ENCODE measurements at regions not wholly inside any gene's neighbourhood (a gene's known extent, or its start where the extent isn't known, plus 50 kb on each side); places are given as distances from the start of the nearest gene placed in this dataset.

GRCh38 chr16:76768948-76769347, 422.0 kb upstream of the MON1B start:
- Histone ChIP-seq H3K4me3 (no peak overlapping the region), H3K9me3 (peaks cover 5% of the 10 kb centered on the region), H3K4me1 (ENCODE audit: low read depth) (no peaks in the 10 kb centered on the region), H3K36me3 (ENCODE audit: low read depth) (no peaks in the 10 kb centered on the region)
- DNase-seq (no peak), ATAC-seq (no peak)
- no peak for TF ChIP-seq CTCF (IDR thresholded peaks at IDR 0.05)
- intact Hi-C loops (cut with DNase I, micrococcal nuclease): no loop called here

- Histone ChIP-seq H3K36me3 (ENCODE audit: low read depth) (no peaks in the 10 kb centered on the region), H3K4me3 (no peak overlapping the region), H3K4me1 (ENCODE audit: low read depth) (no peaks in the 10 kb centered on the region), H3K9me3 (peaks cover 3% of the 10 kb centered on the region)
- intact Hi-C loops (cut with DNase I, micrococcal nuclease): no loop called here
- DNase-seq (no peak), ATAC-seq (no peak)
- no peak for TF ChIP-seq CTCF (IDR thresholded peaks at IDR 0.05)
Measured at GRCh38 chr16:76771216-76771615, 419.8 kb upstream of the MON1B start.

GRCh38 chr16:76777721-76778465, 413.1 kb upstream of the MON1B start:
- no peak for DNase-seq
- ATAC-seq: no peak
- no peaks in the 10 kb centered on the region for H3K4me1 ChIP-seq (ENCODE audit: low read depth)
- H3K36me3 ChIP-seq (ENCODE audit: low read depth): no peaks in the 10 kb centered on the region
- intact Hi-C loops (cut with DNase I, micrococcal nuclease): no loop called here
- no peak for TF ChIP-seq CTCF (IDR thresholded peaks at IDR 0.05)
- no peaks in the 10 kb centered on the region for H3K9me3 ChIP-seq
- H3K4me3 ChIP-seq: no peak overlapping the region

- Histone ChIP-seq H3K4me3 (no peak overlapping the region), H3K36me3 (ENCODE audit: low read depth) (no peaks in the 10 kb centered on the region), H3K4me1 (ENCODE audit: low read depth) (no peaks in the 10 kb centered on the region), H3K9me3 (no peaks in the 10 kb centered on the region)
- no peak for TF ChIP-seq CTCF (IDR thresholded peaks at IDR 0.05)
- intact Hi-C loops (cut with DNase I, micrococcal nuclease): no loop called here
- DNase-seq (no peak), ATAC-seq (no peak)
Measured at GRCh38 chr16:76780556-76780955, 410.4 kb upstream of the MON1B start.

GRCh38 chr16:76784530-76784929, 406.5 kb upstream of the MON1B start:
- no peak for TF ChIP-seq CTCF (IDR thresholded peaks at IDR 0.05)
- intact Hi-C loops (cut with DNase I, micrococcal nuclease): no loop called here
- ATAC-seq (no peak), DNase-seq (no peak)
- Histone ChIP-seq H3K4me1 (ENCODE audit: low read depth) (no peaks in the 10 kb centered on the region), H3K9me3 (peaks cover 5% of the 10 kb centered on the region), H3K4me3 (no peak overlapping the region), H3K36me3 (ENCODE audit: low read depth) (no peaks in the 10 kb centered on the region)

- intact Hi-C loops (cut with DNase I, micrococcal nuclease): no loop called here
- no peaks in the 10 kb centered on the region for H3K4me1 ChIP-seq (ENCODE audit: low read depth)
- no peaks in the 10 kb centered on the region for H3K36me3 ChIP-seq (ENCODE audit: low read depth)
- H3K4me3 ChIP-seq: no peak overlapping the region
- ATAC-seq (no peak), DNase-seq (no peak)
- no peak for TF ChIP-seq CTCF (IDR thresholded peaks at IDR 0.05)
- peaks cover 5% of the 10 kb centered on the region for H3K9me3 ChIP-seq
Measured at GRCh38 chr16:76787394-76787793, 403.6 kb upstream of the MON1B start.
